DOHH2 (cell line): ENCODE measurements at regions not wholly inside any gene's neighbourhood (a gene's known extent, or its start where the extent isn't known, plus 50 kb on each side); places are given as distances from the start of the nearest gene placed in this dataset.
"Not testable (repeated sequence)": the region's sequence is repeated elsewhere in the genome, so short reads cannot be mapped to it uniquely, and the experiment has no call there.

ENCODE experiments used
- H3F3A ChIP-seq: fragments of 200-600 bp; sonication (generic), shearing (Covaris generic); 2 replicates; pipeline ENCODE4 v1.6.0; 2016; ENCODE audit warnings: antibody characterized with exemption, mild to moderate bottlenecking; ENCODE audit not compliant: control insufficient read depth, insufficient read depth
- H3K27ac ChIP-seq: fragments of 200-600 bp; sonication (generic); 2 replicates; pipeline ENCODE4 v1.5.1; 2014; ENCODE audit warnings: low read depth, mild to moderate bottlenecking, low read length, moderate library complexity
- H3K27me3 ChIP-seq: fragments of 200-600 bp; sonication (generic); 2 replicates; pipeline ENCODE4 v1.6.1; 2014; ENCODE audit warnings: mild to moderate bottlenecking, low read length, mixed read lengths; ENCODE audit not compliant: control insufficient read depth
- H3K36me3 ChIP-seq: fragments of 200-600 bp; sonication (generic); 2 replicates; pipeline ENCODE4 v1.6.1; 2014; ENCODE audit warnings: mild to moderate bottlenecking, low read length, moderate library complexity, mixed read lengths; ENCODE audit not compliant: control insufficient read depth
- H3K4me1 ChIP-seq: fragments of 200-600 bp; sonication (generic); 2 replicates; pipeline ENCODE4 v1.6.1; 2014; ENCODE audit warnings: mild to moderate bottlenecking, low read length, mixed read lengths; ENCODE audit not compliant: control insufficient read depth
- H3K4me2 ChIP-seq: fragments of 200-600 bp; sonication (generic); 2 replicates; pipeline ENCODE4 v1.6.0; 2014; ENCODE audit warnings: mild to moderate bottlenecking, low read length, moderate library complexity
- H3K4me3 ChIP-seq: fragments of 200-600 bp; sonication (generic); 2 replicates; pipeline ENCODE4 v1.5.1; 2014; ENCODE audit warnings: mild to moderate bottlenecking, low read length, mixed read lengths
- H3K79me2 ChIP-seq: fragments of 200-600 bp; sonication (generic); 2 replicates; pipeline ENCODE4 v1.6.1; 2014; ENCODE audit warnings: mild to moderate bottlenecking, low read length, mixed read lengths; ENCODE audit not compliant: control insufficient read depth
- H3K9me2 ChIP-seq: fragments of 200-600 bp; sonication (generic); replicated peaks from 2 replicates; pipeline ENCODE4 v1.6.1; 2014; ENCODE audit warnings: mild to moderate bottlenecking, low read length, mixed read lengths; ENCODE audit not compliant: control insufficient read depth
- H3K9me3 ChIP-seq: fragments of 200-600 bp; sonication (generic); 2 replicates; pipeline ENCODE4 v1.6.1; 2014; ENCODE audit warnings: antibody characterized with exemption, low read length, mixed read lengths; ENCODE audit not compliant: control insufficient read depth, insufficient read depth
- H4K20me1 ChIP-seq: fragments of 200-600 bp; sonication (generic); 2 replicates; pipeline ENCODE4 v1.6.0; 2014; ENCODE audit warnings: low read depth, mild to moderate bottlenecking, antibody characterized with exemption, low read length, moderate library complexity; ENCODE audit not compliant: control insufficient read depth, insufficient read depth
- EZH2phosphoT487 ChIP-seq: fragments of 200-600 bp; sonication (generic); IDR thresholded peaks from 2 replicates; pipeline ENCODE4 v1.6.1; 2017; ENCODE audit warnings: borderline replicate concordance, mild to moderate bottlenecking, antibody characterized with exemption, low read length, moderate library complexity, mixed read lengths
- TF ChIP-seq, protein P1 (sequence below): fragments of 200-600 bp; sonication (generic); IDR thresholded peaks from one replicate; pipeline ENCODE4 v1.5.1; 2014; ENCODE audit warnings: antibody characterized with exemption, mild to moderate bottlenecking, low read depth, low read length; ENCODE audit not compliant: poor library complexity, severe bottlenecking

DNA sequence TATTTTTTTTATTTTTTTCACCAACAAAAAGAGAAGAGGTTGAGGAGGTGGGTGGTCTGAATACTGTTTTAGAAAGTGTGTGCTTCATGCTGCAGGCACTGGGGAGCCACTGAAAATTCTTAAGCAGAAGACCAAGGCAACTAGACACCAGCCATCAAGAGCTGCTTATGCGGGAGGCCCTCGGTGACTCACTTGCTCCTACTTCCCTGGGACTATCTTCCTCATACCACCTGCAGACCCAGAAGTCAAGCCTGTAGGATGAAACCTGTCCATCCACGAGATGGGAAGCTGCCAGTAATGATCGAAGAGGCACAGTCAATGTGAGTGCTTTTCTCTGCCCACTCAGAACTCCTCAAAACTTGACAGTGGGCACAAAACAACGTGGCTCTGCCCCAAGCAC, 125.8 kb upstream of the SLC44A1 start:
- H3K36me3 ChIP-seq, result no peaks in the 10 kb centered on the region
- H3K9me2 ChIP-seq, result no peaks in the 10 kb centered on the region
- H3K9me3 ChIP-seq, result no peaks in the 10 kb centered on the region
- TF ChIP-seq EZH2phosphoT487, result no peak
- TF ChIP-seq, protein P1, sequence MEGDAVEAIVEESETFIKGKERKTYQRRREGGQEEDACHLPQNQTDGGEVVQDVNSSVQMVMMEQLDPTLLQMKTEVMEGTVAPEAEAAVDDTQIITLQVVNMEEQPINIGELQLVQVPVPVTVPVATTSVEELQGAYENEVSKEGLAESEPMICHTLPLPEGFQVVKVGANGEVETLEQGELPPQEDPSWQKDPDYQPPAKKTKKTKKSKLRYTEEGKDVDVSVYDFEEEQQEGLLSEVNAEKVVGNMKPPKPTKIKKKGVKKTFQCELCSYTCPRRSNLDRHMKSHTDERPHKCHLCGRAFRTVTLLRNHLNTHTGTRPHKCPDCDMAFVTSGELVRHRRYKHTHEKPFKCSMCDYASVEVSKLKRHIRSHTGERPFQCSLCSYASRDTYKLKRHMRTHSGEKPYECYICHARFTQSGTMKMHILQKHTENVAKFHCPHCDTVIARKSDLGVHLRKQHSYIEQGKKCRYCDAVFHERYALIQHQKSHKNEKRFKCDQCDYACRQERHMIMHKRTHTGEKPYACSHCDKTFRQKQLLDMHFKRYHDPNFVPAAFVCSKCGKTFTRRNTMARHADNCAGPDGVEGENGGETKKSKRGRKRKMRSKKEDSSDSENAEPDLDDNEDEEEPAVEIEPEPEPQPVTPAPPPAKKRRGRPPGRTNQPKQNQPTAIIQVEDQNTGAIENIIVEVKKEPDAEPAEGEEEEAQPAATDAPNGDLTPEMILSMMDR, result no peak
- no peak overlapping the region for H3K4me3 ChIP-seq
- no peaks in the 10 kb centered on the region for H3K27me3 ChIP-seq
- H3F3A ChIP-seq, result no peaks in the 10 kb centered on the region
- H3K79me2 ChIP-seq, result no peaks in the 10 kb centered on the region
- H3K4me2 ChIP-seq, result no peak overlapping the region
- H4K20me1 ChIP-seq, result no peaks in the 10 kb centered on the region
- H3K4me1 ChIP-seq, result peaks cover 17% of the 10 kb centered on the region
- no peak overlapping the region for H3K27ac ChIP-seq

DNA sequence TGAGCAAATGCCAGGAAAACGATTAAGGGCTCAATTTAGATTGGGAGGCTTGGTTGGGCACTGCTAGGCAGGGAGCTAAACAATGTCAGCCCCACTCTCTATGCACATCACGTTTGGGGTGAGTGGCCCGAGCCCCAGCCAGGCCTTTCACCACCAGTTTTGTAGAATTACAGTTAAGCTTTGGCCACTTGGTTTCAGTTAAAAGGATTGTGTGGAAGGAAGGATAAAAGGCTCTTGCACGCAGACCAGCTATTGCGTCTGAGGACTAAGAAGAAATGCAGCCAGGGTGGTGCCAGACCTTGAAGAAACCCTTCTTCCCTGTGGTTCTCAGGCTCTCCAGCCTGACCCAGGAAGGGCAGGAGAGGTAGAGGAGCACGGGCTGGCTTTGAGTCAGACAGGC, 125.3 kb upstream of the SLC44A1 start:
- no peaks in the 10 kb centered on the region for H3K9me3 ChIP-seq
- no peaks in the 10 kb centered on the region for H3K36me3 ChIP-seq
- H3K4me2 ChIP-seq, result no peak overlapping the region
- H3K27me3 ChIP-seq, result no peaks in the 10 kb centered on the region
- peaks cover 12% of the 10 kb centered on the region for H3K4me1 ChIP-seq
- no peaks in the 10 kb centered on the region for H4K20me1 ChIP-seq
- no peak for TF ChIP-seq EZH2phosphoT487
- TF ChIP-seq, protein P1, result no peak
- H3K9me2 ChIP-seq, result no peaks in the 10 kb centered on the region
- no peaks in the 10 kb centered on the region for H3F3A ChIP-seq
- no peak overlapping the region for H3K27ac ChIP-seq
- no peaks in the 10 kb centered on the region for H3K79me2 ChIP-seq
- no peak overlapping the region for H3K4me3 ChIP-seq

DNA sequence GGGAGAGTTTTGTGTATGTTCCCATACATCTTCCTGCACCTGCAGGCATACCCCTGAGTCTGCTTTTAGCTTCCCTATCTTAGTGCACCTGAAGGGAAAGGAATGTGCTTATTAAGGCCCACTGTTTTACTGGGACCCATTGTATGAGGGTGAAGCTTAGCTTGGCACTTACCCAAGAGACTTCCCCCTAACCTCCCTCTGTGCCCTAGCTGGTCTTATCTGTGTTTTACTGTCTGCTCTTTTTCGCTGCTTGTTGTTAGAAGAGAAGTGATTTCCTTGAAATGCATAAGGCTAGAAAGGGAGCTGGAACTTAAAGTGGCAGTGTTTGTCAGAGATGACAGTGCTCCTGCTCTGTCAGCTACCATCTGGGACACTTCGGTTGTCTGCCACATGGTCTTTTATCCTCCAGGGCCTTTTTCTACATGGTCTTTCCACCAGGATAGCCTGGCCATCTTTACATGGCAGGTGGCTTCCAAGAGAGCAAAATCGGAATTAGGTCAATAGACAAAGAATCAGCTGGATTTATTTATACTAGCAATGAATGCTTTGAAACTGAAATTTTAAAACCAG, 122.5 kb upstream of the SLC44A1 start:
- Histone ChIP-seq H3K79me2 (no peaks in the 10 kb centered on the region), H3K36me3 (no peaks in the 10 kb centered on the region), H3K9me2 (no peaks in the 10 kb centered on the region), H3K27ac (no peak overlapping the region), H4K20me1 (no peaks in the 10 kb centered on the region), H3K9me3 (no peaks in the 10 kb centered on the region), H3K27me3 (no peaks in the 10 kb centered on the region), H3K4me2 (no peak overlapping the region), H3K4me3 (no peak overlapping the region), H3F3A (no peaks in the 10 kb centered on the region), H3K4me1 (no peaks in the 10 kb centered on the region)
- TF ChIP-seq, protein P1, result no peak
- TF ChIP-seq EZH2phosphoT487, result no peak

DNA sequence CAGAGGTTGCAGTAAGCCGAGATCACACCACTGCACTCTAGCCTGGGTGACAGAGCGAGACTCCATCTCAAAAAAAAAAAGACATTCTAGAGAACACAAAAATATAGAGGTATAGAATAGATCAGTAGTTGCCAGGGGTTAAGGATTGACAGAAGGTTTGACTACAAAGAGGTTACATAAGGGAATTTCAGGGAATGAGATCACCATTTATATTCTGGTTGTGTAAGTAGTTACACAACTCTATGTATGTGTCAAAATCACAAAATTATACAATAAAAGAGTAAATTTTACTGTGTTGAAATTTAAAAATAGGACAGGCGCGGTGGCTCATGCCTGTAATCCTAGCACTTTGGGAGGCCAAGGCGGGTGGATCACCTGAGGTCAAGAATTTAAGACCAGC, 119.9 kb upstream of the SLC44A1 start:
- not testable (repeated sequence) for H3F3A ChIP-seq, H3K9me2 ChIP-seq, H3K27ac ChIP-seq, H4K20me1 ChIP-seq, H3K4me2 ChIP-seq, H3K27me3 ChIP-seq, H3K4me3 ChIP-seq, H3K9me3 ChIP-seq, H3K79me2 ChIP-seq, H3K36me3 ChIP-seq
- H3K4me1 ChIP-seq, result peaks cover 19% of the 10 kb centered on the region
